Vagina (tissue), 2 donors: ENCODE measurements at regions not wholly inside any gene's neighbourhood (a gene's known extent, or its start where the extent isn't known, plus 50 kb on each side); places are given as distances from the start of the nearest gene placed in this dataset.

Source experiments
- DNase-seq, 2 donors: peaks; one replicate each; pipeline ENCODE4 v3.0.0-alpha.2; 2017; ENCODE audit errors: extremely low spot score in 2 of 2
- H3K27ac ChIP-seq: fragments of 200-600 bp; sonication (generic); one replicate; pipeline ENCODE4 v1.5.1; 2019
- H3K27me3 ChIP-seq: fragments of 200-600 bp; sonication (generic); one replicate; pipeline ENCODE4 v1.5.1; 2019
- H3K36me3 ChIP-seq, 2 donors: fragments of 200-600 bp; sonication (generic); one replicate each; pipeline ENCODE4 v1.5.1; 2017 to 2019
- H3K4me1 ChIP-seq: fragments of 200-600 bp; sonication (generic); one replicate; pipeline ENCODE4 v1.5.1; 2019
- H3K4me3 ChIP-seq, 2 donors: fragments of 200-600 bp; sonication (generic); 1 replicate in 1 of 2; 2 replicates in 1 of 2; pipeline ENCODE4 v1.5.1; 2016 to 2019
- H3K9me3 ChIP-seq: fragments of 200-600 bp; sonication (generic); one replicate; pipeline ENCODE4 v1.5.1; 2019
- POLR2A ChIP-seq, 2 donors: fragments of 450-650 bp; IDR thresholded peaks; one replicate each; pipeline ENCODE4 v1.6.1; 2017; ENCODE audit warnings: antibody characterized with exemption in 2 of 2, mild to moderate bottlenecking in 2 of 2, moderate library complexity in 2 of 2
- POLR2AphosphoS5 ChIP-seq, 2 donors: sonication (generic); formaldehyde crosslinking; IDR thresholded peaks; one replicate each; pipeline ENCODE4 v1.9.0; 2017; ENCODE audit warnings: antibody characterized with exemption in 2 of 2, mild to moderate bottlenecking in 2 of 2, low read depth in 1 of 2; ENCODE audit not compliant: insufficient read depth in 1 of 2
- intact Hi-C: fragments of 100-400 bp; cut with DNase I; formaldehyde crosslinking; loops from one replicate; pipeline ENCODE4 v1.15.1; 2023
- TF ChIP-seq, protein P1 (sequence below), 3 experiments: fragments of 450-650 bp in 2 of 3; fragments of 200-600 bp in 1 of 3; sonication (generic) in 1 of 3; IDR thresholded peaks; one replicate each; pipeline ENCODE4 v1.5.1; 2017 to 2019; ENCODE audit warnings: antibody characterized with exemption in 3 of 3, mild to moderate bottlenecking in 2 of 3, moderate library complexity in 2 of 3

DNA sequence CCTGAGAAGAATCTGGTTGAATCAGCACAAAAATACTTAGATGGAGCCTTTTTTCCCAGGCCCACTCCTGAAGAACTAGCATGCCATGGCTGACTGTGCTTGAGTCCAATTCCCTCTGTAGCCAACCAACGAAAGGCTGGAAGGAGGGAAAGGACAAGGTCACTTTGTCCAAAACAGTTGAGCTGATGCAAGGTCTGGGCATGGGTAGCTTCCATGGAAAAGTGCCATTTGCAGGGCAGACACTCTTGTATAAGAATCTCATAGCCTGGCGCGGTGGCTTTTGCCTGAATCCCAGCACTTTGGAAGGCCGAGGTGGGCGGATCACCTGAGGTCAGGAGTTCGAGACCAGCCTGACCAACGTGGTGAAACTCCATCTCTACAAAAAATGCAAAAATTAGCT is 125.0 kb upstream of the LGSN start:
- H3K27me3 ChIP-seq, result no peaks in the 10 kb centered on the region
- intact Hi-C loops, result no loop called here
- H3K4me1 ChIP-seq, result no peaks in the 10 kb centered on the region
- DNase-seq, result no peak
- no peaks in the 10 kb centered on the region for H3K9me3 ChIP-seq
- TF ChIP-seq POLR2AphosphoS5 (IDR thresholded peaks at IDR 0.05; ENCODE audit: insufficient read depth in 1 of 2, low read depth in 1 of 2) (no peak), POLR2A (IDR thresholded peaks at IDR 0.05) (no peak)
- TF ChIP-seq, protein P1, sequence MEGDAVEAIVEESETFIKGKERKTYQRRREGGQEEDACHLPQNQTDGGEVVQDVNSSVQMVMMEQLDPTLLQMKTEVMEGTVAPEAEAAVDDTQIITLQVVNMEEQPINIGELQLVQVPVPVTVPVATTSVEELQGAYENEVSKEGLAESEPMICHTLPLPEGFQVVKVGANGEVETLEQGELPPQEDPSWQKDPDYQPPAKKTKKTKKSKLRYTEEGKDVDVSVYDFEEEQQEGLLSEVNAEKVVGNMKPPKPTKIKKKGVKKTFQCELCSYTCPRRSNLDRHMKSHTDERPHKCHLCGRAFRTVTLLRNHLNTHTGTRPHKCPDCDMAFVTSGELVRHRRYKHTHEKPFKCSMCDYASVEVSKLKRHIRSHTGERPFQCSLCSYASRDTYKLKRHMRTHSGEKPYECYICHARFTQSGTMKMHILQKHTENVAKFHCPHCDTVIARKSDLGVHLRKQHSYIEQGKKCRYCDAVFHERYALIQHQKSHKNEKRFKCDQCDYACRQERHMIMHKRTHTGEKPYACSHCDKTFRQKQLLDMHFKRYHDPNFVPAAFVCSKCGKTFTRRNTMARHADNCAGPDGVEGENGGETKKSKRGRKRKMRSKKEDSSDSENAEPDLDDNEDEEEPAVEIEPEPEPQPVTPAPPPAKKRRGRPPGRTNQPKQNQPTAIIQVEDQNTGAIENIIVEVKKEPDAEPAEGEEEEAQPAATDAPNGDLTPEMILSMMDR (IDR thresholded peaks at IDR 0.05), result no peak
- no peak overlapping the region for H3K4me3 ChIP-seq
- H3K36me3 ChIP-seq, result no peaks in the 10 kb centered on the region
- H3K27ac ChIP-seq, result no peak overlapping the region

DNA sequence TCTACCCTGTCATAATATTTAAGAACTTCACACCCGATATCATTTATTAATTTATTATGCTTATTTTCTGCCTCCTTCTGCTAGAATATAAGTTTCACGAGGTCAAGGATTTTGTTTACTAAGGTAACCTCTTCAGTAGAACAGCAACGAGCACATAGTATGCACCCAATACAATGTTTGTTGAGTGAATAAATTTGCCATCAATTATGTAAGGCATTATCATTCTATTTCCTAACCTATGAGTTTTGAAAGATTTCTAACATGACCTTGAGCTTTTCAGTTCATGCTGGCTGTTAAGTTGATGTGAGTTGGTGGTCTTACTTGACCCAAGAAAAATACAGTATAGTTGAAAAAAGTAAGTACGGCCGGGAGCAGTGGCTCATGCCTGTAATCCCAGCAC is 125.9 kb upstream of the LOC128125822 start:
- Histone ChIP-seq H3K27me3 (no peaks in the 10 kb centered on the region), H3K27ac (peak overlapping the region; percentile 13), H3K9me3 (no peaks in the 10 kb centered on the region), H3K4me1 (no peaks in the 10 kb centered on the region), H3K36me3 (no peaks in the 10 kb centered on the region), H3K4me3 (no peak overlapping the region)
- TF ChIP-seq POLR2AphosphoS5 (IDR thresholded peaks at IDR 0.05; ENCODE audit: insufficient read depth in 1 of 2, low read depth in 1 of 2) (no peak), POLR2A (IDR thresholded peaks at IDR 0.05) (no peak)
- TF ChIP-seq, protein P1 (IDR thresholded peaks at IDR 0.05), result no peak
- intact Hi-C loops, result no loop called here
- no peak for DNase-seq

DNA sequence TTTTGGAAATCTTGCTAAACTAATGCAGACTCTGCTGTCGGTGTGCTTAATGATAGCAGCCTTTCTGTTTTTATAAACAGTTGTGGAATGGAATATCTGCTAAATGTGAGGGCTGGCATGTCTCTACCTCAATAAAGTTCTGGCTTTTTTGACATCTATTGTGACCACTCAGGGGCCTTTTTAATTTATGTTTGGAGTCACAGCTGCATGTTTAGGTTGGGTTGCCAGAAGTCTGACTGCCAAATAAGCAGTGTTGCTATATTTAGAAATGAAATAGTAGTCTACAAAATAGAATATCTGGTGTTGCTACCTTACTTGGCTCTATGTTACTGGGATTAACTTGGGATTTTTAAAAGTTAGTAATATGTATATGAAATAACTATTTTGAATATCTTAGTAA is 125.1 kb upstream of the LOC128125822 start:
- intact Hi-C loops, result no loop called here
- no peak for DNase-seq
- no peaks in the 10 kb centered on the region for H3K27me3 ChIP-seq
- TF ChIP-seq, protein P1 (IDR thresholded peaks at IDR 0.05), result no peak
- TF ChIP-seq POLR2AphosphoS5 (IDR thresholded peaks at IDR 0.05; ENCODE audit: insufficient read depth in 1 of 2, low read depth in 1 of 2), result no peak
- no peak for TF ChIP-seq POLR2A (IDR thresholded peaks at IDR 0.05)
- no peaks in the 10 kb centered on the region for H3K9me3 ChIP-seq
- H3K4me1 ChIP-seq, result no peaks in the 10 kb centered on the region
- H3K4me3 ChIP-seq, result no peak overlapping the region
- no peak overlapping the region for H3K27ac ChIP-seq
- no peaks in the 10 kb centered on the region for H3K36me3 ChIP-seq

DNA sequence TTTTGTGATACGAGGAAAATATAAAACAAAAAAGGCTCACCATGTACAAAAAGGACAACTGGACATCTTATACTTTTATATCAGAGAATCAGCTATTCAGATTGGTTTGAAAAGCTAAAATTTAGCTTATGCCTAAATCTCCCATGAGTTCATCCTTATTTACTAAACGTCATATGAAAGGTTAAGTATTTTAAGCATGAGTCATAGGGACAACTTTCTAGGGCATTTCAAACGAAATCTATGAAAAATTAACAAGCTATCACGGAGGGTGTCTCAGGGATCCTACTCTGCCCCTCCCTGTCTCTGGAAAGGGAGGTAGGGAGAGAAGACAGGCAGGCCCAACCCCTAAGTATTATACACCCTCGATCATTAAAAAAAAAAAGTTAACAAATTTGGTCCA is 124.1 kb upstream of the LOC128125822 start:
- Histone ChIP-seq H3K36me3 (no peaks in the 10 kb centered on the region), H3K9me3 (no peaks in the 10 kb centered on the region), H3K4me3 (no peak overlapping the region), H3K27ac (no peak overlapping the region), H3K4me1 (no peaks in the 10 kb centered on the region), H3K27me3 (no peaks in the 10 kb centered on the region)
- DNase-seq, result no peak
- TF ChIP-seq POLR2A (IDR thresholded peaks at IDR 0.05) (no peak), POLR2AphosphoS5 (IDR thresholded peaks at IDR 0.05; ENCODE audit: insufficient read depth in 1 of 2, low read depth in 1 of 2) (no peak)
- TF ChIP-seq, protein P1 (IDR thresholded peaks at IDR 0.05), result no peak
- intact Hi-C loops, result no loop called here

DNA sequence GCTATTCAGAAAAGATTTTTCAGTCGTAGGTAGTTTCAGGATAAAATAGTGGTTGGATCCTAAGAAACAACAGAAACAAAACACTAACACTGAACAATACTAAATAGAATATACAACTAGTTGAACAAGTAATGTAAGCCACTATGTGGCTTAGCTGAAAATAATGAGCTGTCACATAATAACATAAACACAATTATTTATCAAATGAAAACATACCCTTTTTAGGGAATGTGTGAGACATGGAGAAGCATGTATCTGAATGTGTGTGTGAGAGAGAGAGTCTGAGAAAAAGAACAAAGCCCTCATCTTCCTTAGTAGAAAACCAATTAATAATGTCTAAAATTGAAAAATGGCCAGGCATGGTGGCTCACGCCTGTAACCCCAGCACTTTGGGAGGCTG is 122.6 kb upstream of the LOC128125822 start:
- no peaks in the 10 kb centered on the region for H3K4me1 ChIP-seq
- TF ChIP-seq, protein P1 (IDR thresholded peaks at IDR 0.05), result no peak
- TF ChIP-seq POLR2A (IDR thresholded peaks at IDR 0.05), result no peak
- no peak for TF ChIP-seq POLR2AphosphoS5 (IDR thresholded peaks at IDR 0.05; ENCODE audit: insufficient read depth in 1 of 2, low read depth in 1 of 2)
- no peak overlapping the region for H3K4me3 ChIP-seq
- no peaks in the 10 kb centered on the region for H3K27me3 ChIP-seq
- no peaks in the 10 kb centered on the region for H3K9me3 ChIP-seq
- intact Hi-C loops, result no loop called here
- no peak overlapping the region for H3K27ac ChIP-seq
- DNase-seq, result no peak
- no peaks in the 10 kb centered on the region for H3K36me3 ChIP-seq
